Trophoblast cell (in vitro differentiated cells and primary cell): ENCODE measurements at regions not wholly inside any gene's neighbourhood (a gene's known extent, or its start where the extent isn't known, plus 50 kb on each side); places are given as distances from the start of the nearest gene placed in this dataset.
"Not testable (repeated sequence)": the region's sequence is repeated elsewhere in the genome, so short reads cannot be mapped to it uniquely, and the experiment has no call there.

Experiments
- DNase-seq, 2 donors: peaks; one replicate each; pipeline ENCODE4 v3.0.0-alpha.2; 2016
- H2AFZ ChIP-seq: 2 replicates; pipeline ENCODE4 v1.6.1; 2013; ENCODE audit warnings: low read length, moderate library complexity, mild to moderate bottlenecking; ENCODE audit not compliant: insufficient read depth, poor library complexity
- H2AK5ac ChIP-seq: 2 replicates; pipeline ENCODE4 v1.6.1; 2013; ENCODE audit warnings: mild to moderate bottlenecking, low read length
- H2BK120ac ChIP-seq: 2 replicates; pipeline ENCODE4 v1.6.1; 2013; ENCODE audit warnings: low read length, mild to moderate bottlenecking, moderate library complexity; ENCODE audit not compliant: insufficient read depth, poor library complexity
- H2BK12ac ChIP-seq: 2 replicates; pipeline ENCODE4 v1.6.1; 2013; ENCODE audit warnings: mild to moderate bottlenecking, low read length, moderate library complexity
- H2BK5ac ChIP-seq: 2 replicates; pipeline ENCODE4 v1.6.1; 2013; ENCODE audit warnings: low read length, low read depth, moderate library complexity, mild to moderate bottlenecking; ENCODE audit not compliant: poor library complexity
- H3K14ac ChIP-seq: 2 replicates; pipeline ENCODE4 v1.6.1; 2013; ENCODE audit warnings: mild to moderate bottlenecking, low read length
- H3K18ac ChIP-seq: 2 replicates; pipeline ENCODE4 v1.6.1; 2013; ENCODE audit warnings: mild to moderate bottlenecking, low read length
- H3K23ac ChIP-seq: 2 replicates; pipeline ENCODE4 v1.6.1; 2013; ENCODE audit warnings: low read length
- H3K27ac ChIP-seq: 2 replicates; pipeline ENCODE4 v1.5.1; 2013; ENCODE audit warnings: low read depth, mild to moderate bottlenecking, inconsistent platforms, low read length, moderate library complexity
- H3K27me3 ChIP-seq: 2 replicates; pipeline ENCODE4 v1.6.1; 2013; ENCODE audit warnings: inconsistent platforms, mild to moderate bottlenecking, low read length, moderate library complexity; ENCODE audit not compliant: insufficient read depth
- H3K36me3 ChIP-seq, 2 experiments: 1 replicate in 1 of 2; 2 replicates in 1 of 2; pipeline ENCODE4 v1.6.1; 2013; ENCODE audit warnings: low read length in 2 of 2, mild to moderate bottlenecking in 2 of 2, moderate library complexity in 1 of 2; ENCODE audit not compliant: insufficient read depth in 2 of 2, control insufficient read depth in 1 of 2
- H3K4ac ChIP-seq: 2 replicates; pipeline ENCODE4 v1.6.1; 2013; ENCODE audit warnings: low read depth, mild to moderate bottlenecking, low read length, moderate library complexity
- H3K4me1 ChIP-seq, 2 experiments: 1 replicate in 1 of 2; 2 replicates in 1 of 2; pipeline ENCODE4 v1.6.1; 2013; ENCODE audit warnings: low read length in 2 of 2, mild to moderate bottlenecking in 2 of 2, moderate library complexity in 1 of 2; ENCODE audit not compliant: insufficient read depth in 2 of 2, control insufficient read depth in 1 of 2
- H3K4me2 ChIP-seq: 2 replicates; pipeline ENCODE4 v1.6.1; 2013; ENCODE audit warnings: inconsistent platforms, mild to moderate bottlenecking, low read length, moderate library complexity
- H3K4me3 ChIP-seq: 2 replicates; pipeline ENCODE4 v1.5.1; 2013; ENCODE audit warnings: mild to moderate bottlenecking, low read depth, low read length, inconsistent platforms
- H3K79me1 ChIP-seq: one replicate; pipeline ENCODE4 v1.6.1; 2013; ENCODE audit warnings: low read length
- H3K79me2 ChIP-seq: 2 replicates; pipeline ENCODE4 v1.6.1; 2013; ENCODE audit warnings: low read length, mild to moderate bottlenecking; ENCODE audit not compliant: control insufficient read depth, insufficient read depth, poor library complexity
- H3K9ac ChIP-seq: 2 replicates; pipeline ENCODE4 v1.6.1; 2013; ENCODE audit warnings: mild to moderate bottlenecking, low read length
- H3K9me3 ChIP-seq: 2 replicates; pipeline ENCODE4 v1.6.1; 2013; ENCODE audit warnings: low read depth, mild to moderate bottlenecking, control low read depth, inconsistent platforms, low read length; ENCODE audit not compliant: insufficient read depth
- H4K12ac ChIP-seq: 2 replicates; pipeline ENCODE4 v1.6.1; 2013; ENCODE audit warnings: low read depth, mild to moderate bottlenecking, low read length, moderate library complexity
- H4K8ac ChIP-seq: 2 replicates; pipeline ENCODE4 v1.6.1; 2013; ENCODE audit warnings: low read depth, mild to moderate bottlenecking, low read length, moderate library complexity
- H4K91ac ChIP-seq: one replicate; pipeline ENCODE4 v1.6.1; 2013; ENCODE audit warnings: low read depth, mild to moderate bottlenecking, low read length, moderate library complexity
- WGBS: extraction: QIAGEN DNeasy Blood & Tissue Kit; methylation state at CpG from one replicate; pipeline ENCODE4 v1.1.7; 2013; ENCODE audit warnings: missing lambda C conversion rate; ENCODE audit not compliant: insufficient read length, insufficient coverage; ENCODE audit errors: extremely low coverage; 5-methylcytosine and 5-hydroxymethylcytosine counted together

DNA sequence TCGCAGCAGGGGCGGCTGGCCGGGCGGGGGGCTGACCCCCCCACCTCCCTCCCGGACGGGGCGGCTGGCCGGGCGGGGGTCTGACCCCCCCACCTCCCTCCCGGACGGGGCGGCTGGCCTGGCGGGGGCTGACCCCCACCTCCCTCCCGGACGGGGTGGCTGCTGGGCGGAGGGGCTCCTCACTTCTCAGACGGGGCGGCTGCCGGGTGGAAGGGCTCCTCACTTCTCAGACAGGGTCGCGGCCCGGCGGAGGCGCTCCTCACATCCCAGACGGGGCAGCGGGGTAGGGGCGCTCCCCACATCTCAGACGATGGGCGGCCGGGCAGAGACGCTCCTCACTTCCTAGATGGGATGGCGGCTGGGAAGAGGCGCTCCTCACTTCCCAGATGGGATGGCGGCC, 260.2 kb upstream of the PTCHD4 start:
- H3K27me3 ChIP-seq, H2BK120ac ChIP-seq, H3K9ac ChIP-seq, H3K4me3 ChIP-seq, H3K23ac ChIP-seq, H3K4ac ChIP-seq, H4K91ac ChIP-seq, H3K14ac ChIP-seq, H2BK12ac ChIP-seq, H3K79me2 ChIP-seq, H3K9me3 ChIP-seq, H2AFZ ChIP-seq, H3K79me1 ChIP-seq, DNase-seq, H4K12ac ChIP-seq, H3K36me3 ChIP-seq, H3K4me1 ChIP-seq, H3K18ac ChIP-seq, H3K4me2 ChIP-seq, H4K8ac ChIP-seq, H3K27ac ChIP-seq, H2BK5ac ChIP-seq, H2AK5ac ChIP-seq: not testable (repeated sequence)
- no CpG with 5 or more reads among the region's 34 CpGs for WGBS

- Histone ChIP-seq H3K79me2 (no peaks in the 10 kb centered on the region), H3K4me3 (no peak overlapping the region)
Measured at GRCh38 chr6:48369100-48369499, 258.1 kb upstream of the PTCHD4 start.

GRCh38 chr6:48325701-48326100, 214.7 kb upstream of the PTCHD4 start:
- no CpG with 5 or more reads among the region's 1 CpG for WGBS
- Histone ChIP-seq H4K12ac (no peak overlapping the region), H3K79me2 (no peaks in the 10 kb centered on the region), H3K4me3 (no peak overlapping the region), H4K91ac (no peak overlapping the region), H2BK5ac (no peak overlapping the region), H3K14ac (no peak overlapping the region), H3K79me1 (no peaks in the 10 kb centered on the region), H3K36me3 (no peaks in the 10 kb centered on the region), H2BK12ac (no peak overlapping the region), H3K4me1 (no peaks in the 10 kb centered on the region), H3K18ac (no peak overlapping the region), H3K4ac (no peak overlapping the region), H3K4me2 (no peak overlapping the region), H2AK5ac (no peak overlapping the region), H2AFZ (no peak overlapping the region), H3K9ac (no peak overlapping the region), H3K27ac (no peak overlapping the region), H3K23ac (no peak overlapping the region), H3K9me3 (no peaks in the 10 kb centered on the region), H2BK120ac (no peak overlapping the region), H3K27me3 (no peaks in the 10 kb centered on the region), H4K8ac (no peak overlapping the region)
- DNase-seq: peak; percentile 76 to 89

More at GRCh38 chr6:48369100-48369499, 258.1 kb upstream of the PTCHD4 start:
- no CpG with 5 or more reads among the region's 2 CpGs for WGBS
- H3K4ac ChIP-seq: no peak overlapping the region
- H3K79me1 ChIP-seq: no peaks in the 10 kb centered on the region
- no peaks in the 10 kb centered on the region for H3K4me1 ChIP-seq
- no peak overlapping the region for H3K18ac ChIP-seq
- H2AK5ac ChIP-seq: no peak overlapping the region
- H3K27ac ChIP-seq: no peak overlapping the region
- no peak overlapping the region for H4K8ac ChIP-seq
- no peak overlapping the region for H3K23ac ChIP-seq
- H4K12ac ChIP-seq: no peak overlapping the region
- no peak overlapping the region for H2BK12ac ChIP-seq
- no peak overlapping the region for H2BK5ac ChIP-seq
- no peak overlapping the region for H2AFZ ChIP-seq
- H3K9me3 ChIP-seq: no peaks in the 10 kb centered on the region
- H2BK120ac ChIP-seq: no peak overlapping the region
- H4K91ac ChIP-seq: no peak overlapping the region
- no peaks in the 10 kb centered on the region for H3K36me3 ChIP-seq
- no peak overlapping the region for H3K9ac ChIP-seq
- H3K14ac ChIP-seq: no peak overlapping the region
- H3K27me3 ChIP-seq: no peaks in the 10 kb centered on the region
- no peak for DNase-seq
- H3K4me2 ChIP-seq: no peak overlapping the region

GRCh38 chr6:48318670-48319069, 207.7 kb upstream of the PTCHD4 start:
- H4K12ac ChIP-seq: no peak overlapping the region
- no peak overlapping the region for H3K4me3 ChIP-seq
- H4K8ac ChIP-seq: no peak overlapping the region
- no peaks in the 10 kb centered on the region for H3K36me3 ChIP-seq
- no peaks in the 10 kb centered on the region for H3K4me1 ChIP-seq
- no peaks in the 10 kb centered on the region for H3K27me3 ChIP-seq
- no peak overlapping the region for H3K4me2 ChIP-seq
- no peak overlapping the region for H2BK12ac ChIP-seq
- H3K27ac ChIP-seq: no peak overlapping the region
- no CpG with 5 or more reads among the region's 5 CpGs for WGBS
- no peak overlapping the region for H2AK5ac ChIP-seq
- H3K79me1 ChIP-seq: no peaks in the 10 kb centered on the region
- DNase-seq: no peak
- no peak overlapping the region for H3K23ac ChIP-seq
- H4K91ac ChIP-seq: no peak overlapping the region
- H3K4ac ChIP-seq: no peak overlapping the region
- H2BK120ac ChIP-seq: no peak overlapping the region
- no peak overlapping the region for H3K9ac ChIP-seq
- no peak overlapping the region for H3K14ac ChIP-seq
- no peaks in the 10 kb centered on the region for H3K79me2 ChIP-seq
- H2AFZ ChIP-seq: no peak overlapping the region
- no peaks in the 10 kb centered on the region for H3K9me3 ChIP-seq
- H3K18ac ChIP-seq: no peak overlapping the region
- H2BK5ac ChIP-seq: no peak overlapping the region
